T-helper 9 cell (primary cell): ENCODE measurements at regions not wholly inside any gene's neighbourhood (a gene's known extent, or its start where the extent isn't known, plus 50 kb on each side); places are given as distances from the start of the nearest gene placed in this dataset.

ENCODE experiments used
- DNase-seq: peaks from one replicate; pipeline ENCODE4 v3.0.0-alpha.2; 2020

DNA sequence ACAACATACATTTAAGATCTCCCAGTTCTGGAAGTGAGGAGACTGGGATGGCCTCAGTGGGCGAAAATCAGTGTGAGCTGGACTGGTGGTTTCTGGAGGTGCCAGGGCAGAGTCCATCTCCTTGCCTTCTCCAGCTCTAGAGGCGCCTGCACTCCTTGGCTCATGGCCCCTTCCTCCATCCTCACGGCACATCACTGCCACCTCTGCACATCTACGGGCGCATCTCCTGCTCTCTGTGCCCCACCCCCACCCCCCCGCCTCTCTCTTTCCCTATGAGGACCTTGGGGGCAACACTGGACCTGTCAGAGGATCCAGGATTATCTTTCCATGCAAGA, 62.8 kb upstream of the DIO3 start:
- DNase-seq = no peak

DNA sequence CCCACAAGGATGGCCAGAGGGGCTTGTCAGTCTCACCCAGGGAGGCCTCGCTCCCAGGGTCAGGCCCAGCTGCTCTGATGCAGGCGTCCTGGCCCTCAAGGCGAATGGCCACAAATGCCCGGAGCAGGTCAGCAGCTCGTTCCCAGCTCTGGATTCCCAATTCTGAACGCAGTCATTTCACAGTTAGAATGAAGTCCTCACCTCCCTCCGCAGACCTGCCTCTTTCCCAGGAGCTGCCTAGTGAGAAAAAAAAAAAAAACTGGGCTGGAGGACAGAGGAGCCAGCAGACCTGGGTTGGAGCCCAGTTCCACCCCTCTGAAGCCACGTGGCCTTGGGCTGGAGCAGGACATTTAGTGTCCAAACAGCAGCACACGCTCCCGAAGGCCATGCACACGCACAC, 62.2 kb upstream of the DIO3 start:
- no peak for DNase-seq

DNA sequence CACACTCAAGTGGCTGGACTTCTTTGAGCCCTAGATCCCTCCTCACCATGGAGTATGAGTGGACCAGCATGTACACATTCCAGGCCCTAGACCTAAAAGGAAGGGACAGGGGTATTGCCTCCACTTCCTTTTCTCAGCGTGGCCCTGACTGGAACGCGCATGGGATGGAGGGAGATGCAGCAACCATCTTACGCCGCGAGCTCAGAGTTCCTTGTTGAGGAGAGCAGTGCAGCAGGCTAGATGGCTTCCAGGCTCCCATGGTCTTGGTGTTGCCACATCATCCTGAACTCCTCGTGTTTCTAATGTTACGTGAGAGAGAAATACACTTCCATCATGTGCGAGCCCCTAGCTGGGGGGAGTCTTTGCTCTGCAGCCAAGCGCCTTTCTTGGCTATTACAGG, 61.8 kb upstream of the DIO3 start:
- DNase-seq = no peak

DNA sequence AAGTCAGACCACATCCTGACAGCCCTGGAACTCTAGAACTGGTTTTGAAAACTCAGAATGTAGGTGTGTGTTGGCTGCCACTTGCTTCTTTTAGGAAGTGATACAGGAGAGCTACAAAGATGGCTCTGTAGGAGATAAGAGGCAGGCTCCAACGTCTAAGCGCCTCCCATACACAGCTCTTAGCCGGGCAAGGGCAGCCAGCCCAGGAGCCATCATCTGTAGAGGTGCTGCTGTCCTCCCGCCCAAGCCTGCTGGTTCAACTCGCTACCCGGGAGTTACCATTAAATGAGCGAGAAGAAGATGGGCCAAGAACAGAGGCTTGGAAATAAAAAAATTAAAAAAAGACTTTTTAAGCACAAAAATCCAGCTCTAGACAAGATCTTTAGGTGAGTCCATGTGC, 61.2 kb upstream of the DIO3 start:
- DNase-seq = no peak

DNA sequence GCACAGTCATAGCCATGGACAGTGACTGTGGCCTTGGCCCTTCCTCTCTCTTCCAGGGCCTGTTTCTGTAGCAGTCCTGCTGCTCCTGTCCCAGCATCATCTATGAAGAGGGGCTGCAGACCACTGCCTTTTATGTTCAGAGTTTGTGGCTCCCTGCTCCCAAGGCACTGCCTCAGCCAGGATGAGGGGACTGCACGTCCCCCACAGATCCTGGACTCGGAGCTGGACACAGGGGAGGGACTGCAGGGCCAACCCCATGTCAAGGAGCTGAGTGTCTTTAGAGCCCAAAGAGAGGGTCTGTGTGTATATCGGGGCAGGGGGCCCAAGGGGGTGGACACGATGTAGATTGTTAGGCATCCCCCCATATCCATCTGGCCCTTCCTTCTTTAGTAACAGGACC, 60.6 kb upstream of the DIO3 start:
- DNase-seq = no peak

DNA sequence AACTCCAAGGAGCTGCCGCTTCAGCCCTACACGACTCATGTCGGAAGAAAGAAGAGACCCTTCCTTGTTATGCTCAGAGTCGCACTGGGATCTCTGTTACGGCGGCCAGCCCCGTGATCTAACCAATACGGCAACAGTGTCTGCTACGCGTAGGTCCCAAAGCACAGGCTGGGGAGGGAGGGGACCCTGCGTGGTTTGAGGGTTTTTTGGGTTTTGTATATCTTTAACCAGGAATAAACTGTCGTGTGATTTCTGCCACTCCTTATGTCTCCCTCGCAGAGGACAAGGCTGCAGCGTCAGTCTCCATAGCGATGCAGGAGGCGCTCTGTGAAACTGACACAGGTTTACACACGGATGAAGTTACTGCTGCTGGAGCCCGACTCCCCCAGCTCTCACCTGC, 60.0 kb upstream of the DIO3 start:
- no peak for DNase-seq

DNA sequence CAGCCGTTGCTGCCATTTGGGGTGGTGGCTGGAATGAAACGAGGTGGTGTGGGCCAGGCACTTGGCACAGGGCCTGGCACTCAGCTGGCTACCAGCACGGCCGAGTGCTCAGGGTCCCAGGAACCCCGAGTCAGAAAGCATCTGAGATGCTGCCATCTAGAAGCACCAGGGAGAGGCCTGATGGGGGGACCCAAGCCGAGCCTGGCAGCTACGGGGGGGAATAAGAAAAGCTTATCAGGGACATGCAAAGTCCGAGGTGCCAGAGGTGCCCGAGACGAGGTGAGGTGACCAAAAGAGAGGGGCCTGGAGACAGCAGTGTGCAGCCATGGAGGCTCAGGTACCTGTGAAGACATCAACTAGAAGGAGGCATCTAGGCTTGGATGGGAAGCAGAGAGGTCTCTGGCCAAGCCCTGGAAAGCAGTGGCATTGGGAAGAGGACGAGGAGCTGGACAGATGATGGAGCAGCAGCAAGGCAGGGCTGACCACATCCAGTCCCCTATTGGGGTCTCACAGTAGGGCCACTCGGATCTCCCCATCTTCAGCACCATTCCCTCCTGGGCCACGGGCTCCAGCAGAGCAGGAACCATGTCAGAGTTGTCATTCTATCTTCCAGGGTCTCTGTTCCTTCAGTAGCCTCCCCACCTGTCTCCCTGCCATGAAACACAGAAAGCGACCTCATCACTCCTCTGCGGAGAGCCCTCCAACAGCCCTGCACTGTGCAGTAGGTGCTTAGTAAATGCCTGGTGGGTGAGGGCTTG, 59.3 kb upstream of the DIO3 start:
- DNase-seq = no peak

DNA sequence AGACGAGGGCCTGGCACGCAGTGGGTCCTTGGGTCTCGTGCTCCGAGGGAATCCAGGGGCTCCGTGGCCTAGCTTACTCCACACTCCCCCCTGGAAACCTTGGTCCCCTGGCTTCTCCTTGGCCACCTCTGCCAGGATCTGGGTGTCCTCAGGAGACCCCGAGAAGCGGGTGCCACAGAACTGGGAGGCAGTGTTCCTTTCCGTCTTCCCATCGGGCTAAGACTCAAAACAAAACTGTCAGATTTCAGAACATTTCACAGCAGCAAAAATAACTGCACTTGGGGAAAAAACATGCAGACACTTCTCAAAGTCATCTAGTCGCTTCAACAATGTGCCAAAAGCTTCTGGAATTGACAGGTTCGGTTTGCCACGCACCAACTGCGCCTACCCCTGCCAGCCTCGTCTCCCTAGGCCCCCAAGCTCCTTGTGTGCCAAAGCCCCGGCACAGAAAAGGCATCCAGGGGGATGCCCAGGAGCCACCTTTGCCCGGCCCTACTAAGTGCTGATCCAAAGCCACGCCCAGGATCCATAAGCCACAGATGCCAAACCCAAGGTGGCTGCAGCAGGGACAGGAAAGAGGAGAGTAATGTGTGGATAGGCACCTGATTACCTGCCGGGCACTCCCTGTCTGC, 58.4 kb upstream of the DIO3 start:
- no peak for DNase-seq

DNA sequence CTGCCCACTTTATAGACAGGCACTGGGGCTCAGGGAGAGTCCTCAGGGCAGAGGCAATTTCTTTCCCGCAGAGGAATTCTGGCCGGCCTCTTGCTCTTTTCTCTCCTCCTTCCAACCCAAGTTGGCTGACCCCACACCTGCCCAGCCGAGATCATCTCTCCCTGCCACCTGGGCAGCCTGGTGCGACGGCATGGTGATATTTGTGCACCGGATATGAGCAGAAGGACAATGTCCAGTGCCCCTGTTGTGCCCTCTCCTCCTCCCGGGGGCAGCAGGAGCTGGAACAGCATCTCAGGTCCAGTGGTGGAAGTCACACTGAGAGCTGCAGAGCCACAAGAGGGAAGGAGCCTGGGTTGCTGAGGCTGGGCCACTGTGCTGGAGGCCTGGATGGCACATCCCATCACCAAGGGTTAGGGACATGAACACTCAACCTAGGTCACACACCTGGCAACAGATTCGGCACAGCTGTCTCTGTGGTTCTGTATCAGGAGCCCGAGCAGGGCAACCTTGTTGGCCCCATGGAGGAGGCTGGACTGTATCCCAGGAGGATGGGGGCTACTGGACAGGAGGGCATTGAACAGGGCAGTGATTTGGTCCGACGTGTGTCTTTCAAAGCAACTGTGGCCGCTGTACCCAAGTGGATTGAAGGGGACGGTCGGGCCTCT, 57.7 kb upstream of the DIO3 start:
- no peak for DNase-seq

DNA sequence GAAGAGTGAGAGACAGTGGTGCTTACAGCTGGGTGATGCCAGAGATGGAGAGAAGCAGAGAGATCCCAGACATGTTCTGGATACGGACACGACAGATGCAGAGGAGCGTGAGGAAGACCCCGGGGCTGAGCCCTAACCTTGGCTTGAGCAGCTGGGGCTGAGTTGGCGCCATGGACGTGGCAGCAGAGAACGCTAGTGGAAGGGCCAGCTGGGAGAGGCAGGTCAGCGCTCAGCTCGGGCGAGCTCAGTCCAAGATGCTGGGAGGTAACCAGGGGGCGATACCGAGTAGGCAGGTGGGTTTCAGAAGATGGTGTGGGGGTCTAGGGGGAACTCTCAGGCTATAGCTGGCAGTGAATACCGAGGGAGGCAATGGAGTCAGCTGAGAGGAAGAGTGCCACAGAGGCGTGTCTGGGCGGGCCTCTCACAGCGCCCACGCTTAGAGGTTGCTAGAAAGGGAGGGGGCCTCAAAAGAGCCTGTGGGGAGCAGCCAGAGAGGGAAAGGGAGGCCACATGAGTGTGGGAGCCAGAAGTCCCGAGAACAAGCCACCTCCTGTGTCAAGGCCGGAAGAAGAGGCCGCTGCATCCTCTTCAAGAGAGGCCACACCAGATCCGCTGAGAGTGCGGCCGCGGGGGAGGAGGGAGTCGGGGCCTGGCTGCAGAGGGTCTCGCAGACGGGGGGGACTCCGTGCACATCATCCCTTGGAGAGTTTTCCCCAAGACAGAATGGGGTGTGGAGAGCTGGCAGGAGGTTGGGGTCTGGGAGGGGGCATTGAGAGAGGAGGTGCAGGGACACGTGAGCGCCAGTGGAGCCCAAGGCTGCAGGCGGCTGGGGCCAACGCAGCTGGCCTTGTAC, 57.0 kb upstream of the DIO3 start:
- DNase-seq = no peak

DNA sequence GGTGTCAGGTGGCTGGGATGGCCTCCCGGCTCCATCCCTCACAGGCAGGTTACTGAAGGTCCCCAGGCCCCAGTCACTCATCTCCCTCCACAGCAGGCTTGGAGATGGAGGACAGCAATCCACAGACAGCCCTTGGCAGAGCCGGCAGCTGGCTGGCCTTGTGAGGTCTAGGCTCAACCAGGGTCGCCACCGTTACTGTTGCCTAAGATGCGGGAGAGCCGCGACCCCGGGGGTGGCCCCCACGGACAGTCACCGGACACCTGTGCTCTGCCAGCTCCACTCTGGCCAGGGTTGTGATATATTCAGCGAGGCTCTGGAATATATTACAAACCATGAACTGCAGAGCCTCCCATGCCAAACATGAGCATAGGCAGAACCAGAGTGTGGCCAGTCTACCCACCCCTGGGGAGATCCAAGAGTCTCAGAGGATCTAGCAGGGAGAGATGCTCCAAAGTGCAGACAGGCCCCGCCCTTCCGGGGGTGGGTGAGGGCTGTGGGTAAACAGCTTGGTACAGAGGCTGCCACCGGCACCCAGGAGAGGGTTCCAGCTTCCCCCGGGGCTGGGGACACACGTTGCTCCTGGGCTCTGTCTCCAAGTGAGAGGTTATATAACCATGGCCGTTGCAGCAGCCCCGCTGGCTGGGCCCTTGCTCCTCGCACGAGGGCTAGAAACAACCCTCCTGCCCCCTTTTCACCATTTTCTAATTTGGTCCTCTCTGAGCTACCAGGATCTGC, 55.9 kb upstream of the DIO3 start:
- DNase-seq = no peak

DNA sequence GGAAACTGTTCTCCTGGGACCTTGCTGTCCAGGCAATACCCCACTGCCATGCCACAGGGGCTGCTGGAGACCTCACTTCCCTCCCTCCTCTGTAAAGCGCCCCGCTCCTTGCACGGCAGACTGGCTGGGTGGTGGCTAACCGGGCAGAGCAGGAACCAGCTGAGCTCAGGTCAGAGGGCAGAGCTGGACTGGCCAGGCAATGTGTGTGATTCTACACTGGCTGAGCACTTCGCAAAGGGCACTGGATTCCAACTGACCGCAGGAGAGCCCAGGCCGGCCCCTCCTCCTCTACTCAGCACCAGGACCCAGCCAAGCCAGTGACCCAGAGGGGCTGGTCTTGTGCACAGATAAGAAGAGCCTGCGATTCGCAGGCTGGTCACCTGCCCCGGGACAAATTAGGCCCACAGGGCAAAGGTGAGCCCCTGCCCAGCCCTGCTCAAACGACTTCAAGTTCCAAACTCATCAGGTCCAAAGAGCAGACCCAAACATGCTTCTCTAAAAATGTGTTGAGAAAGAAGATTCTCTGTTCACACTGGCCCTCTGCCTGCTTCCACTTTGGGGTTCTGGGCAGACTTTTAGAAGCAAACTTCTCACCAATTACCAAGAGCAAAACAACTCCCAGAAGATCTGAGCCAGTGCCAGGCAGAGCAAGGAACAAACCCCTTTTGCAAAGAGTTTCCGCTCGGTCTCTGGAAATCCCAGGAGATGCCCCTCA, 54.9 kb upstream of the DIO3 start:
- DNase-seq = no peak

DNA sequence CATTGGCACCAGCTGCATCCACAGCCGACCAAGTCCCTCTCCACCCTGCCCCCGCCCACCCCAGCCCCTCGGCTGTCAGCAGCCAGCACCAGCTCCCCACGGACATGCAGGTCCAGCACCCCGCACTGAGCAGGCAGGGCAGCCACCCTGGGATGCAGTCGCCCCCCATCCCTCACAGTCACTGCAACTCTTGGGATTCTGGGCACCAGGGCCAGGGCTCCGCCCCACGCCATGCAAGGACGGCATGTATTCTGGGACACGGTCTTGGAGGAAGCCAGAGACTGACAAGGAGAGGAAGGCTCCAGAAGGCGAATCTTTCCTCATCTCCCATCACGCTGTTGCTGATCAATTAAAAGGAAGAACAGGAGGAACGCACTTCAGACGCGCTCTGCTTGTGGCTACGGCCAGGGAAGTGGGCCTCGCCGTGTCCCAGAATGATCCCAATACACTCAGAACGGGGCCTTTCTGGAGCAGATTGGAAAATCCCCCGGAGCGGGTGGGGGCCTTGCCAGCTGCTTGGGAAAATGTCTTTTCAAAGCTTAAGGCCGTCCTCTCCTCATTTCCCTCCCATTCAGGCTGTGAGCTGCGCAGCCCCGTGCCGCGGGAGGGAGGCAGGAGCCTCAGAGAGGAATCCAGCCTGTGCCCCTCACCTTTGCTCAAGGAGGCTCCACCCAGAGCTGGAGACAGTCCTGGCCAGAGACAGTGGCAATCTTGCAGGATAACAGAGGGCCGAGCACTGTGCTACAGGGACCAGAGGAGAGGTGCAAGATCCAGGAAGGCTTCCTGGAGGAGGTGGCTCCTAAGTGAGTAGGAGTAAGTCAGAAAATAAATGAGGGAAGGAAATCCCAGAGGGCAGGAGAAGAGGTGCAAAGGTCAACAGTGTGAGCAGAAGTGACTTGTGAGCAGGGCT, 54.1 kb upstream of the DIO3 start:
- DNase-seq = no peak

DNA sequence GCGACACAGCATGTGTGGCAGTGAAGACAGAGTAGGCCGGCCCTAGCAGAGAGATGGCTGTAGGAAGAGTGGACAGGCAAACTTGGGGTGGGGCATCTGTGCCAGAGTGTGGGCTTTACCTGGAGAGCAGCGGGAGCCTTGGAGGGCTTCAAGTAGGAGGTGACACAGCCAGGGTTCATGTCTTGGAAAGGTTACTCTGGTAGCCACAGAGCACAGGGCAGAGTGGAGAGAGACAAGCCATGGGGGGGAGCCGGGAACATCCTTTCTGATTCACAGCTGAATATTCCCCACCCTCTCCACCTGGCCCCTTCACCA, 53.5 kb upstream of the DIO3 start:
- DNase-seq = no peak

DNA sequence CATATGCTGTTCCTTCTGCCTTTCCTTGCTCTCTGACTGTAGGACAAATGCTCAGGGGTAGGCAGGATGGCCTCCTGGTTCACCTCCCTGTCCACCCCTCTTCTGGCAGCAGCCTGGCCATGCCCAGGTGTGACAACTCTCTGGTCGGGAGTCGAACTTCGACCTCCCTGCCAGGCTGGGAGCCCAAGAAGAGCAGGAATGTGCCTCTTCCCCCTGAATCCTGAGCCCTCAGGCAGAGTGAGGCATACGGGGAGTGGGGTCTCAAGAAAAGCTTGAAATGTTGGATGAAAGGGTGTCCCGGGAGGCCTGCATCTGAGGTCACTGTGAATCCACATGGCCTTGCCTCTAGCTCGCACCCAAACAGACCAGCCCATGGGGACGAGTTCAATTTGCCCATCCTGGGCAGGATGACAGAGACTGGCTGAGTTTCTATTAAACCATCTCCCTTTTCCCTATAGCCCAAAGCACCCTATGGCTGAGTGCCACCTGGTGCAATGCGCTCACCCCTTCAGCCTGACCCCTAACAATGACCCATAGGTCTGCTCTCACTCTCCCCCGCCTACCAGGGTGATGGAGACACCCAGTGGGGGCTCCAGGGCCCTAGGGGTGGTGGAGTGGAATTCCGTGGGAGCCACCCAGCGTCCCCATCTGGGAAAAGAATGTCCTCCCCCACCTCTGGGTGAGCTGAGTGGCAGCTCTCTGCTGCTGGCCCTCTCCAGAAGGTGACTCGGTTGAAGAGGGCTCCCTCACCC, 52.9 kb upstream of the DIO3 start:
- DNase-seq = no peak

DNA sequence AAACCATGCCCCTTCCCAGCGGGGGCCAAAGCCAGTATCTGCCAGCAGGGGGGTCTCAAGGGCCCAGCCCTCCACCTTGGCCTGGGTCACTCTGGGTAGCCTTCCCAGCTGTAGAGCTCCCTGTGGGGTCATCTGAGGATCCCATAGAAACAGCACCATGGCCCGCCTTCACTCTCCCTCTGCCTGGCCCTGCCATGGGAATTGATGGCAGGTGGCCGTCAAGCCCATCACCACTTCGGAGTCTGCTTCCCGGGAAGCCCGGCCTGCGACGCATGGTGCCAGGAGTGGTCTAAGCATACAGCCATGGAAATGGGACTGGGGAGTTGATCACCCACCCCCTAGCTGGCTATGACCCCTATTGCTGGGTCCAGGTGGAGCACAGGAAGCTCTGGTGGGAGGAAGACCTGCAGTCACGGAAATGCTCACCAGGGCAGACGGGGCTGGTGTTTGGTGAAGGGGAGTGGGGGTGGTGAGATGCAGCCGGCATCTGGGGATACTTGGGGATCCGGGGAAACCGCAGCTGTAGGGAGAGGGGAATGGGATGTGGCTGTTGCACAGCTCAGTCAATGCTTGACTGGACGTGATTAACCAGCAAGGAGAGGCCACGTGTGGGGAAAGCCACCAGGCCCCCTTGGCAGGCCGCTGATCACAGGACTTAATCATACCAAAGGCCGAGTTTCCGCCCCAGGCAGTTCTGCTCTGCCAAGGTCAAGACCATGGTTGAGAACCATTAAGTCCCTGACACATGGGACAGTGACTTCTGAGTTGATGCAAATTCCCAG, 52.2 kb upstream of the DIO3 start:
- DNase-seq = no peak

DNA sequence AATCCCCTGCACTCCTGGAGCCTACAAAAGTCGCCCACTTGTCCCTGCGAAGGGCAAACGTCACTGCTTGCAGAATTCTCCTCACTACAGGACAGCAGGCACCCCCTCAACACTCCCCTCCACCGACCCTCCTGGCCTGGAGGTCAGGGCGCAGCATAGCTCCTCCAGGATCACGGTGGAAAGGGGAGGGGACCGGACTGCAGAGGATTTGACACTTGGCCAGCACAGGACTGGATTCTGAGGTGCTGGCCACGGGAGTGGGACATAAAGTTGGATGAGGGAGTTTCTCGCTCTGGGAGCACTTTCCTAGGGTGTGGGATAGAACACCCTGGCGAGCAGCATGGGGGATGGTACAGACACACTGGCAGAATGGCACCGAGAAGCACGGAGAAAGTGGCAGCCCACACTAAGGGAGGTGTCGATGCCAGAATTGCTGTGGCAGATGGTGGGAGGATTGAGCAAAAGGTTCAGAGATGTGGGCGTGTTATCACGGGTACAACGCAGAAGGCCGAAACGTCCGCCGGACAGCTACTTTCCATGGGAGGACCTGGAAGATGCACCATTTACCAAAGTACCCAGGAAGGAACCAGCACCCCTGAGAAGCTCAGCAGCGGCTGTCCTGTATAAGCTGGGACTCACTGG, 51.4 kb upstream of the DIO3 start:
- no peak for DNase-seq

DNA sequence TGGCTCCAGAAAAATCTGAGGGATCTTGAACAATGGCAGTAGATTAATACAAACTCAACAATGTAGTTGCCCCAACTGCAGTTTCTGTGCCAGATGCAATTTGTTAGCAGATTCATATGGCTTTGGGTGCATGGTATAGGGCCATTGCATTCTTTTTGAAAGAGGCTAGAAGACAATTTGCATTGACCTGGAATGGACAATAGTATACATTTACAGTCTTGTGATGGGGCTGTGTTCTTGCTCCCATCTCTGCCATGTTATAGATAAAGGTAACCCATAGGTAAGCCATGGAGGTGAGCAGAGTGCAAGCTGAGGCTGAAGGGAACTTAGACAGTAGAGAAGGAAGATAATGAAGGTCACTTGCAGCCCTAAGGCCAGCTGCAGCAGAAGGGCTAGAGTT, 50.1 kb upstream of the DIO3 start:
- DNase-seq = no peak
